GM23338 (cell line): ENCODE measurements at regions not wholly inside any gene's neighbourhood (a gene's known extent, or its start where the extent isn't known, plus 50 kb on each side); places are given as distances from the start of the nearest gene placed in this dataset.

Experiments used
- ATAC-seq: fragments of 200-7000 bp; cut with Tn5 transposase; 3 replicates; pipeline ENCODE4 v1.9.1; 2020
- DNase-seq: peaks from one replicate; pipeline ENCODE4 v3.0.0-alpha.2; 2015; ENCODE audit warnings: low spot score
- H2AFZ ChIP-seq: fragments of 200-600 bp; sonication (generic); 2 replicates; pipeline ENCODE4 v1.8.0; 2016; ENCODE audit warnings: antibody characterized with exemption, mild to moderate bottlenecking, moderate library complexity
- H3F3A ChIP-seq: fragments of 200-600 bp; sonication (generic); replicated peaks from 2 replicates; pipeline ENCODE4 v1.8.0; 2017; ENCODE audit warnings: antibody characterized with exemption, mixed run types, low read depth
- H3K27ac ChIP-seq: fragments of 200-600 bp; sonication (generic); 2 replicates; pipeline ENCODE4 v1.6.1; 2016; ENCODE audit warnings: low read depth
- H3K27me3 ChIP-seq: fragments of 200-600 bp; sonication (generic); 2 replicates; pipeline ENCODE4 v1.8.0; 2016; ENCODE audit warnings: mild to moderate bottlenecking, mixed run types, moderate library complexity; ENCODE audit not compliant: insufficient read depth
- H3K36me3 ChIP-seq: fragments of 200-600 bp; sonication (generic); 2 replicates; pipeline ENCODE4 v1.8.0; 2016; ENCODE audit warnings: mild to moderate bottlenecking; ENCODE audit not compliant: insufficient read depth
- H3K4me1 ChIP-seq: fragments of 200-600 bp; sonication (generic); 2 replicates; pipeline ENCODE4 v1.8.0; 2016; ENCODE audit warnings: mild to moderate bottlenecking, moderate library complexity; ENCODE audit not compliant: insufficient read depth
- H3K4me2 ChIP-seq: fragments of 200-600 bp; sonication (generic); 2 replicates; pipeline ENCODE4 v1.7.1; 2017; ENCODE audit warnings: mixed run types
- H3K4me3 ChIP-seq: fragments of 200-600 bp; sonication (generic); 2 replicates; pipeline ENCODE4 v1.6.1; 2016; ENCODE audit warnings: mixed run types
- H3K79me2 ChIP-seq: fragments of 200-600 bp; sonication (generic); replicated peaks from 2 replicates; pipeline ENCODE4 v1.8.0; 2017; ENCODE audit warnings: mild to moderate bottlenecking; ENCODE audit not compliant: insufficient read depth
- H3K9me2 ChIP-seq: fragments of 200-600 bp; sonication (generic); 2 replicates; pipeline ENCODE4 v1.8.0; 2017; ENCODE audit not compliant: insufficient read depth
- H4K20me1 ChIP-seq: fragments of 200-600 bp; sonication (generic); replicated peaks from 2 replicates; pipeline ENCODE4 v1.8.0; 2017; ENCODE audit warnings: mild to moderate bottlenecking; ENCODE audit not compliant: insufficient read depth
- H3K27ac Mint-ChIP-seq: 2 replicates; pipeline ENCODE4 v1.8.0; 2020; ENCODE audit warnings: inconsistent platforms, mild to moderate bottlenecking, moderate library complexity, mixed read lengths
- H3K27me3 Mint-ChIP-seq: 3 replicates; pipeline ENCODE4 v1.8.0; 2022; ENCODE audit warnings: low read depth, mild to moderate bottlenecking, moderate library complexity, mixed read lengths, inconsistent platforms; ENCODE audit not compliant: insufficient read depth, poor library complexity
- H3K36me3 Mint-ChIP-seq: 3 replicates; pipeline ENCODE4 v1.8.0; 2021; ENCODE audit warnings: low read depth, mild to moderate bottlenecking, inconsistent platforms, moderate library complexity, mixed read lengths
- H3K4me1 Mint-ChIP-seq: 3 replicates; pipeline ENCODE4 v1.8.0; 2020; ENCODE audit warnings: mild to moderate bottlenecking, inconsistent platforms, mixed read lengths
- H3K4me3 Mint-ChIP-seq: 3 replicates; pipeline ENCODE4 v1.8.0; 2021; ENCODE audit warnings: moderate library complexity, mild to moderate bottlenecking, inconsistent platforms, mixed read lengths
- H3K9me3 Mint-ChIP-seq: 3 replicates; pipeline ENCODE4 v1.8.0; 2020; ENCODE audit warnings: moderate library complexity, mild to moderate bottlenecking, inconsistent platforms, mixed read lengths
- CREB1 ChIP-seq: fragments of 250-450 bp; sonication (Bioruptor Pico); IDR thresholded peaks from 2 replicates; pipeline ENCODE4 v1.5.0; 2020; ENCODE audit warnings: low read depth, mild to moderate bottlenecking, moderate library complexity
- CTCF ChIP-seq, 2 experiments: fragments of 200-600 bp in 1 of 2; sonication (generic) in 1 of 2; conservative IDR thresholded peaks; 2 replicates each; pipeline versions ENCODE4 v1.5.1 to v1.6.1; 2016 to 2017; ENCODE audit warnings: antibody characterized with exemption in 2 of 2, low read depth in 2 of 2, mild to moderate bottlenecking in 2 of 2, moderate library complexity in 1 of 2
- ETS1 ChIP-seq: IDR thresholded peaks from 2 replicates; pipeline ENCODE4 v1.6.1; 2016; ENCODE audit warnings: antibody characterized with exemption
- EZH2phosphoT487 ChIP-seq: fragments of 200-600 bp; sonication (generic); IDR thresholded peaks from one replicate; pipeline ENCODE4 v1.8.1; 2018; ENCODE audit warnings: antibody characterized with exemption; ENCODE audit not compliant: unreplicated experiment
- NANOG ChIP-seq: IDR thresholded peaks from 2 replicates; pipeline ENCODE4 v1.6.1; 2016; ENCODE audit warnings: antibody characterized with exemption, borderline replicate concordance
- STAT1 ChIP-seq: IDR thresholded peaks from one replicate; pipeline ENCODE4 v1.6.1; 2016; ENCODE audit warnings: antibody characterized with exemption; ENCODE audit not compliant: unreplicated experiment
- ZNF462 ChIP-seq: fragments of 250-450 bp; sonication (Bioruptor Pico); IDR thresholded peaks from 2 replicates; pipeline ENCODE4 v1.5.0; 2020; ENCODE audit warnings: mild to moderate bottlenecking, moderate library complexity

GRCh38 chr2:19189391-19189790 is 169.0 kb downstream of the OSR1 start:
- Histone ChIP-seq H3K4me1 (no peaks in the 10 kb centered on the region), H3K79me2 (no peaks in the 10 kb centered on the region), H4K20me1 (no peaks in the 10 kb centered on the region), H3F3A (no peaks in the 10 kb centered on the region), H3K9me2 (peaks cover under 1% of the 10 kb centered on the region; the same call in 1 of the 2 replicates), H3K27ac (no peak overlapping the region), H3K36me3 (no peaks in the 10 kb centered on the region), H3K27me3 (no peaks in the 10 kb centered on the region), H3K4me2 (no peak overlapping the region), H2AFZ (no peak overlapping the region), H3K4me3 (no peak overlapping the region)
- Mint-ChIP-seq H3K4me1 (no peaks in the 10 kb centered on the region), H3K27me3 (peaks cover under 1% of the 10 kb centered on the region), H3K9me3 (no peaks in the 10 kb centered on the region), H3K27ac (no peak overlapping the region), H3K4me3 (no peak overlapping the region), H3K36me3 (no peaks in the 10 kb centered on the region)
- ATAC-seq, result no peak
- no peak for DNase-seq
- TF ChIP-seq STAT1 (no peak), CTCF (conservative IDR thresholded peaks at IDR 0.05; ENCODE audit: low read depth in 2 of 2) (no peak), ETS1 (no peak), EZH2phosphoT487 (no peak)

- H3K4me2 ChIP-seq, result no peak overlapping the region
- peaks cover 4% of the 10 kb centered on the region; the same call in 1 of the 2 replicates for H3K9me2 ChIP-seq
- H3K27ac ChIP-seq, result no peak overlapping the region
- no peaks in the 10 kb centered on the region for H3K27me3 ChIP-seq
- H3K36me3 Mint-ChIP-seq, result no peaks in the 10 kb centered on the region
- no peaks in the 10 kb centered on the region for H3K4me1 Mint-ChIP-seq
- H3K4me3 Mint-ChIP-seq, result no peak overlapping the region
- no peaks in the 10 kb centered on the region for H3K4me1 ChIP-seq
- H3K27ac Mint-ChIP-seq, result no peak overlapping the region
- no peaks in the 10 kb centered on the region for H3F3A ChIP-seq
- DNase-seq (no peak), ATAC-seq (no peak)
- no peak overlapping the region for H2AFZ ChIP-seq
- no peak overlapping the region for H3K4me3 ChIP-seq
- H3K27me3 Mint-ChIP-seq, result peaks cover 2% of the 10 kb centered on the region
- no peaks in the 10 kb centered on the region for H3K36me3 ChIP-seq
- no peaks in the 10 kb centered on the region for H3K9me3 Mint-ChIP-seq
- H3K79me2 ChIP-seq, result no peaks in the 10 kb centered on the region
- H4K20me1 ChIP-seq, result no peaks in the 10 kb centered on the region
- TF ChIP-seq ETS1 (no peak), ZNF462 (CRISPR knock-in tag) (no peak), CREB1 (CRISPR knock-in tag) (no peak), NANOG (no peak), EZH2phosphoT487 (no peak)
Measured at GRCh38 chr2:19187323-19188020, 171.0 kb downstream of the OSR1 start.
